ENCODE measurements at regions not wholly inside any gene's neighbourhood (a gene's known extent, or its start where the extent isn't known, plus 50 kb on each side); places are given as distances from the start of the nearest gene placed in this dataset.

GRCh38 chrX:20369468-20369867, 102.8 kb upstream of the RPS6KA3 start:
- Histone ChIP-seq H3K4me1 (ENCODE audit: insufficient read depth, low read length) (peaks cover 3% of the 10 kb centered on the region), H4K20me1 (ENCODE audit: insufficient read depth, low read length) (no peaks in the 10 kb centered on the region), H3K27me3 (ENCODE audit: insufficient read depth, low read length) (no peaks in the 10 kb centered on the region), H3K27ac (ENCODE audit: low read depth, low read length) (no peak overlapping the region), H3K4me2 (ENCODE audit: low read length) (no peak overlapping the region), H3K9ac (ENCODE audit: low read length) (no peak overlapping the region), H3K4me3 (ENCODE audit: insufficient read depth, low read depth, low read length) (no peak overlapping the region), H3K79me2 (ENCODE audit: insufficient read depth, low read length) (no peaks in the 10 kb centered on the region), H2AFZ (ENCODE audit: low read depth, low read length) (no peak overlapping the region), H3K36me3 (ENCODE audit: insufficient read depth, low read length) (no peaks in the 10 kb centered on the region), H3K9me3 (ENCODE audit: insufficient read depth, low read depth, low read length) (no peaks in the 10 kb centered on the region)
- TF ChIP-seq EZH2 (IDR thresholded peaks at IDR 0.05; ENCODE audit: insufficient read depth, low read length) (no peak), CTCF (IDR thresholded peaks at IDR 0.05; ENCODE audit: insufficient read depth, low read depth, low read length) (no peak)
- H3K27me3 Mint-ChIP-seq (ENCODE audit: low read depth, unreplicated experiment): no peaks in the 10 kb centered on the region
- DNase-seq (ENCODE audit: low read depth) (no peak), FAIRE-seq (no peak)
- no peak overlapping the region for H3K4me3 Mint-ChIP-seq (ENCODE audit: unreplicated experiment)
- no peaks in the 10 kb centered on the region for H3K9me3 Mint-ChIP-seq (ENCODE audit: unreplicated experiment)
- H3K27ac Mint-ChIP-seq (ENCODE audit: unreplicated experiment): no peak overlapping the region
- H3K36me3 Mint-ChIP-seq (ENCODE audit: low read depth, unreplicated experiment): no peaks in the 10 kb centered on the region
- peaks cover 11% of the 10 kb centered on the region for H3K4me1 Mint-ChIP-seq (ENCODE audit: low read depth, unreplicated experiment)

- peaks cover 14% of the 10 kb centered on the region for H3K4me1 Mint-ChIP-seq (ENCODE audit: low read depth, unreplicated experiment)
- Histone ChIP-seq H3K4me3 (ENCODE audit: insufficient read depth, low read depth, low read length) (no peak overlapping the region), H3K4me2 (ENCODE audit: low read length) (no peak overlapping the region)
These were observed 97.5 kb upstream of the RPS6KA3 start for GRCh38 chrX:20364238-20364637.

More at GRCh38 chrX:20364238-20364637, 97.5 kb upstream of the RPS6KA3 start:
- TF ChIP-seq EZH2 (IDR thresholded peaks at IDR 0.05; ENCODE audit: insufficient read depth, low read length) (no peak), CTCF (IDR thresholded peaks at IDR 0.05; ENCODE audit: insufficient read depth, low read depth, low read length) (no peak)
- H3K27ac Mint-ChIP-seq (ENCODE audit: unreplicated experiment): no peak overlapping the region
- Histone ChIP-seq H2AFZ (ENCODE audit: low read depth, low read length) (no peak overlapping the region), H4K20me1 (ENCODE audit: insufficient read depth, low read length) (no peaks in the 10 kb centered on the region), H3K27ac (ENCODE audit: low read depth, low read length) (no peak overlapping the region), H3K4me1 (ENCODE audit: insufficient read depth, low read length) (peaks cover 20% of the 10 kb centered on the region), H3K36me3 (ENCODE audit: insufficient read depth, low read length) (no peaks in the 10 kb centered on the region), H3K79me2 (ENCODE audit: insufficient read depth, low read length) (no peaks in the 10 kb centered on the region), H3K9me3 (ENCODE audit: insufficient read depth, low read depth, low read length) (no peaks in the 10 kb centered on the region), H3K27me3 (ENCODE audit: insufficient read depth, low read length) (no peaks in the 10 kb centered on the region), H3K9ac (ENCODE audit: low read length) (no peak overlapping the region)
- H3K4me3 Mint-ChIP-seq (ENCODE audit: unreplicated experiment): no peak overlapping the region
- FAIRE-seq (no peak), DNase-seq (ENCODE audit: low read depth) (no peak)
- H3K36me3 Mint-ChIP-seq (ENCODE audit: low read depth, unreplicated experiment): no peaks in the 10 kb centered on the region
- H3K9me3 Mint-ChIP-seq (ENCODE audit: unreplicated experiment): no peaks in the 10 kb centered on the region
- no peaks in the 10 kb centered on the region for H3K27me3 Mint-ChIP-seq (ENCODE audit: low read depth, unreplicated experiment)

Measured in astrocyte (in vitro differentiated cells and primary cell).